GM12878 (cell line): ENCODE measurements at regions not wholly inside any gene's neighbourhood (a gene's known extent, or its start where the extent isn't known, plus 50 kb on each side); places are given as distances from the start of the nearest gene placed in this dataset.

Experiments used
- ATAC-seq: fragments of 200-7000 bp; cut with Tn5 transposase; 3 replicates; pipeline ENCODE4 v1.9.1; 2020; ENCODE audit warnings: mild to moderate bottlenecking, moderate library complexity
- BruUV-seq: library from RNA; stranded (reverse); fragments of 400-500 nt; replicated peaks from 2 replicates; lab custom pipeline; 2021; lab: Mats Ljungman, UMichigan
- CTCF ChIA-PET: fragments of 300-600 bp; sonication (Branson Sonifier 250); formaldehyde crosslinking; extraction: SDS; loops from one replicate; lab custom pipeline; 2021; ENCODE audit warnings: inconsistent platforms; lab: Yijun Ruan, JAX
- POLR2A ChIA-PET: fragments of 350-600 bp; formaldehyde crosslinking; extraction: SDS; loops from one replicate; lab custom pipeline; 2021; ENCODE audit warnings: inconsistent platforms; lab: Charles Lee
- RAD21 ChIA-PET: fragments of 300-600 bp; sonication (Branson Sonifier 250); formaldehyde crosslinking; loops from one replicate; lab custom pipeline; 2023; ENCODE audit warnings: antibody characterized with exemption; ENCODE audit not compliant: unreplicated experiment; lab: Charles Lee
- SMC1A ChIA-PET: fragments of 300-600 bp; sonication (Branson Sonifier 250); formaldehyde crosslinking; loops from one replicate; lab custom pipeline; 2023; ENCODE audit not compliant: unreplicated experiment, uncharacterized antibody; lab: Charles Lee
- DNase-seq: peaks from one replicate; pipeline ENCODE4 v3.0.0-alpha.2; 2011; ENCODE audit warnings: low read depth, low spot score
- FAIRE-seq: peaks from 3 replicates; lab custom pipeline; 2011; peaks lifted over from hg19 to GRCh38; lab: Jason Lieb, UNC
- H2AFZ ChIP-seq: 2 replicates; pipeline ENCODE4 v1.6.0; 2011; ENCODE audit warnings: low read depth, low read length, control low read depth; ENCODE audit not compliant: control insufficient read depth
- H3K27ac ChIP-seq: 2 replicates; pipeline ENCODE4 v1.5.1; 2011; ENCODE audit warnings: control low read depth; ENCODE audit not compliant: control insufficient read depth, insufficient read depth
- H3K27me3 ChIP-seq, 2 experiments: replicated peaks in 1 of 2; 2 replicates each; pipeline versions ENCODE4 v1.6.0 to v1.6.1; 2011; ENCODE audit warnings: low read length in 1 of 2; ENCODE audit not compliant: control insufficient read depth in 2 of 2, insufficient read depth in 2 of 2
- H3K36me3 ChIP-seq, 2 experiments: 2 replicates each; pipeline ENCODE4 v1.5.1; 2011; ENCODE audit warnings: low read length in 1 of 2; ENCODE audit not compliant: control insufficient read depth in 2 of 2, insufficient read depth in 2 of 2
- H3K4me1 ChIP-seq: 2 replicates; pipeline ENCODE4 v1.6.1; 2011; ENCODE audit warnings: mild to moderate bottlenecking, low read length, moderate library complexity, mixed read lengths; ENCODE audit not compliant: control insufficient read depth, insufficient read depth
- H3K4me2 ChIP-seq: 2 replicates; pipeline ENCODE4 v1.6.0; 2011; ENCODE audit warnings: control low read depth; ENCODE audit not compliant: control insufficient read depth, insufficient read depth
- H3K4me3 ChIP-seq: fragments of 200-600 bp; sonication (generic); 2 replicates; pipeline ENCODE4 v1.5.1; 2016
- H3K79me2 ChIP-seq: 2 replicates; pipeline ENCODE4 v1.6.0; 2011; ENCODE audit warnings: low read length; ENCODE audit not compliant: control insufficient read depth, insufficient read depth
- H3K9ac ChIP-seq: 2 replicates; pipeline ENCODE4 v1.8.0; 2011; ENCODE audit warnings: low read length, control low read depth, mixed read lengths; ENCODE audit not compliant: control insufficient read depth, insufficient read depth
- H3K9me3 ChIP-seq: replicated peaks from 3 replicates; pipeline ENCODE4 v1.5.1; 2011; ENCODE audit warnings: mild to moderate bottlenecking, low read length; ENCODE audit not compliant: control insufficient read depth, insufficient read depth
- H4K20me1 ChIP-seq: 2 replicates; pipeline ENCODE4 v1.6.0; 2011; ENCODE audit not compliant: control insufficient read depth, insufficient read depth
- SMAD5 ChIP-seq: IDR thresholded peaks from 2 replicates; pipeline ENCODE4 v1.6.1; 2016; ENCODE audit warnings: antibody characterized with exemption, low read depth
- STAT3 ChIP-seq: IDR thresholded peaks from 2 replicates; pipeline ENCODE4 v1.6.1; 2011; ENCODE audit warnings: low read depth, low read length, improper control_type of control experiment
- WGBS: methylation state at CpG from one replicate; pipeline ENCODE4 v1.1.6; 2016; ENCODE audit warnings: low lambda C conversion rate; ENCODE audit not compliant: insufficient replicate concordance, insufficient coverage; ENCODE audit errors: missing lambda C conversion rate; 5-methylcytosine and 5-hydroxymethylcytosine counted together
- in situ Hi-C: fragments of 300-500 bp; cut with MboI; formaldehyde crosslinking; loops from 9 replicates; pipeline ENCODE4 v1.14.3; 2018; ENCODE audit warnings: mixed read lengths
- intact Hi-C: fragments of 100-400 bp; cut with micrococcal nuclease; formaldehyde crosslinking; loops from one replicate; pipeline ENCODE4 v1.14.2; 2022; ENCODE audit not compliant: unreplicated experiment
- TF ChIP-seq, protein P1 (sequence below): IDR thresholded peaks from 2 replicates; pipeline ENCODE4 v1.6.1; 2012; ENCODE audit warnings: mild to moderate bottlenecking, low read depth, low read length
- TF ChIP-seq, protein P2 (sequence below): fragments of 450-650 bp; IDR thresholded peaks from 2 replicates; pipeline ENCODE4 v1.6.1; 2018; ENCODE audit warnings: mild to moderate bottlenecking, low read depth, moderate library complexity; ENCODE audit not compliant: partially characterized antibody

DNA sequence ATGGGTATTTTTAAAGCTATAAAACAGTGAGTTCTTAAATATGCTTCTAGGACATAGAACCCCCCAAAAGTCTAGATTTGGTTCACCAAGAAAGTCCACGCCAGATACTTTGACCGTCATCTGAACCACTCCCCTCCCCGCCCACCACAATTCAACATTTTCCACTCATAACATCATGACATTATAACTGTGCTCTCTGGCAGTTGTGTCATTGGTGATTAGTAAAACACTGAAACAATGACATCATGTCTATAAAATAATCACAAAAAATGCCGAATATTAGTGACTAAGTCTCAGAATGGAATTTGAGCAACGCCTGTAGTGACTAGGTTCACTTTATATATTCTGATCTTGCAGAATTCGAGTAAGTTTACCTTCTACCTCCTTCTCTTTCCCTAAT, 732.3 kb downstream of the FGF9 start (continued):
- TF ChIP-seq, protein P1, sequence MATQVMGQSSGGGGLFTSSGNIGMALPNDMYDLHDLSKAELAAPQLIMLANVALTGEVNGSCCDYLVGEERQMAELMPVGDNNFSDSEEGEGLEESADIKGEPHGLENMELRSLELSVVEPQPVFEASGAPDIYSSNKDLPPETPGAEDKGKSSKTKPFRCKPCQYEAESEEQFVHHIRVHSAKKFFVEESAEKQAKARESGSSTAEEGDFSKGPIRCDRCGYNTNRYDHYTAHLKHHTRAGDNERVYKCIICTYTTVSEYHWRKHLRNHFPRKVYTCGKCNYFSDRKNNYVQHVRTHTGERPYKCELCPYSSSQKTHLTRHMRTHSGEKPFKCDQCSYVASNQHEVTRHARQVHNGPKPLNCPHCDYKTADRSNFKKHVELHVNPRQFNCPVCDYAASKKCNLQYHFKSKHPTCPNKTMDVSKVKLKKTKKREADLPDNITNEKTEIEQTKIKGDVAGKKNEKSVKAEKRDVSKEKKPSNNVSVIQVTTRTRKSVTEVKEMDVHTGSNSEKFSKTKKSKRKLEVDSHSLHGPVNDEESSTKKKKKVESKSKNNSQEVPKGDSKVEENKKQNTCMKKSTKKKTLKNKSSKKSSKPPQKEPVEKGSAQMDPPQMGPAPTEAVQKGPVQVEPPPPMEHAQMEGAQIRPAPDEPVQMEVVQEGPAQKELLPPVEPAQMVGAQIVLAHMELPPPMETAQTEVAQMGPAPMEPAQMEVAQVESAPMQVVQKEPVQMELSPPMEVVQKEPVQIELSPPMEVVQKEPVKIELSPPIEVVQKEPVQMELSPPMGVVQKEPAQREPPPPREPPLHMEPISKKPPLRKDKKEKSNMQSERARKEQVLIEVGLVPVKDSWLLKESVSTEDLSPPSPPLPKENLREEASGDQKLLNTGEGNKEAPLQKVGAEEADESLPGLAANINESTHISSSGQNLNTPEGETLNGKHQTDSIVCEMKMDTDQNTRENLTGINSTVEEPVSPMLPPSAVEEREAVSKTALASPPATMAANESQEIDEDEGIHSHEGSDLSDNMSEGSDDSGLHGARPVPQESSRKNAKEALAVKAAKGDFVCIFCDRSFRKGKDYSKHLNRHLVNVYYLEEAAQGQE = no peak

DNA sequence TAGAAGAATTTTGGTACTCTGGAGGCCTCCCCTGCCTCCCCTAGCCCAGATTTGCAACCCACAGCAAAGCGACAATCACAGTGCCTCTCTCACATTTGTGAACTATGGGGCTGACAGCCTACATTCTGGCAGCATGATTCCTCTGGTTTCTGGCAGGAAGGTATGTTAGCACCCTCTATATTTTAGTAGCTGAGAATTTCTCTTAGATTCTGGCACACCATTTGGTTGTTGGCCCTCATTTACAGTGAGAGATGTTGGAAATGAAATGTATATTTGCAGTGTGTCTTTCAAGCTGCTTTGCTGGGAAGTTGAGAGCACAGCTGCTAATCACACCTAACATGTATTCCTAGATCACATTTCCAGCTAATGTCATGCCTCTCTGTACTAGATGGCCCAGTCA, 735.0 kb downstream of the FGF9 start:
- ChIA-PET CTCF (no interaction called here), SMC1A (interaction anchor here (1.0 kb wide), 1 partner anchor 126 kb away, joined by 3 read pairs; no protein-coding TSS in a partner anchor), RAD21 (no interaction called here), POLR2A (no interaction called here)
- Histone ChIP-seq H3K27me3 (no peaks in the 10 kb centered on the region), H3K27ac (no peak overlapping the region), H3K9ac (no peak overlapping the region), H3K79me2 (no peaks in the 10 kb centered on the region), H3K36me3 (no peaks in the 10 kb centered on the region), H3K4me1 (no peaks in the 10 kb centered on the region), H2AFZ (no peak overlapping the region), H3K4me2 (no peak overlapping the region), H3K4me3 (no peak overlapping the region), H4K20me1 (no peaks in the 10 kb centered on the region), H3K9me3 (no peaks in the 10 kb centered on the region)
- no peak for FAIRE-seq
- no peak for ATAC-seq
- no TSS peak for BruUV-seq
- WGBS = 0% methylated on average over 1 of the region's 1 CpG
- in situ Hi-C loops = no loop called here
- no peak for TF ChIP-seq SMAD5
- TF ChIP-seq, protein P2, sequence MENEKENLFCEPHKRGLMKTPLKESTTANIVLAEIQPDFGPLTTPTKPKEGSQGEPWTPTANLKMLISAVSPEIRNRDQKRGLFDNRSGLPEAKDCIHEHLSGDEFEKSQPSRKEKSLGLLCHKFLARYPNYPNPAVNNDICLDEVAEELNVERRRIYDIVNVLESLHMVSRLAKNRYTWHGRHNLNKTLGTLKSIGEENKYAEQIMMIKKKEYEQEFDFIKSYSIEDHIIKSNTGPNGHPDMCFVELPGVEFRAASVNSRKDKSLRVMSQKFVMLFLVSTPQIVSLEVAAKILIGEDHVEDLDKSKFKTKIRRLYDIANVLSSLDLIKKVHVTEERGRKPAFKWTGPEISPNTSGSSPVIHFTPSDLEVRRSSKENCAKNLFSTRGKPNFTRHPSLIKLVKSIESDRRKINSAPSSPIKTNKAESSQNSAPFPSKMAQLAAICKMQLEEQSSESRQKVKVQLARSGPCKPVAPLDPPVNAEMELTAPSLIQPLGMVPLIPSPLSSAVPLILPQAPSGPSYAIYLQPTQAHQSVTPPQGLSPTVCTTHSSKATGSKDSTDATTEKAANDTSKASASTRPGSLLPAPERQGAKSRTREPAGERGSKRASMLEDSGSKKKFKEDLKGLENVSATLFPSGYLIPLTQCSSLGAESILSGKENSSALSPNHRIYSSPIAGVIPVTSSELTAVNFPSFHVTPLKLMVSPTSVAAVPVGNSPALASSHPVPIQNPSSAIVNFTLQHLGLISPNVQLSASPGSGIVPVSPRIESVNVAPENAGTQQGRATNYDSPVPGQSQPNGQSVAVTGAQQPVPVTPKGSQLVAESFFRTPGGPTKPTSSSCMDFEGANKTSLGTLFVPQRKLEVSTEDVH = no peak
- TF ChIP-seq STAT3 = no peak
- no peak for DNase-seq
- intact Hi-C loops = no loop called here
